ENCODE measurements at regions not wholly inside any gene's neighbourhood (a gene's known extent, or its start where the extent isn't known, plus 50 kb on each side); places are given as distances from the start of the nearest gene placed in this dataset.

- Mint-ChIP-seq H3K9me3 (peaks cover 6% of the 10 kb centered on the region; the same call in 1 of the 2 replicates), H3K36me3 (ENCODE audit: low read depth) (no peaks in the 10 kb centered on the region), H3K4me3 (no peak overlapping the region), H3K27me3 (ENCODE audit: insufficient read depth) (peaks cover 2% of the 10 kb centered on the region; the same call in 1 of the 2 replicates), H3K4me1 (ENCODE audit: low read depth) (no peaks in the 10 kb centered on the region), H3K27ac (no peak overlapping the region)
- no peak for TF ChIP-seq CTCF (IDR thresholded peaks at IDR 0.05)
- DNase-seq: no peak
These were observed 453.3 kb downstream of the ELAVL2 start for GRCh38 chr9:23372703-23373102.

- no peak for DNase-seq
- H3K36me3 Mint-ChIP-seq (ENCODE audit: low read depth): no peaks in the 10 kb centered on the region
- H3K27me3 Mint-ChIP-seq (ENCODE audit: insufficient read depth): no peaks in the 10 kb centered on the region
- no peak overlapping the region for H3K27ac Mint-ChIP-seq
- H3K9me3 Mint-ChIP-seq: peaks cover 6% of the 10 kb centered on the region; the same call in 1 of the 2 replicates
- H3K4me3 Mint-ChIP-seq: no peak overlapping the region
- no peak for TF ChIP-seq CTCF (IDR thresholded peaks at IDR 0.05)
- no peaks in the 10 kb centered on the region for H3K4me1 Mint-ChIP-seq (ENCODE audit: low read depth)
These were observed 450.5 kb downstream of the ELAVL2 start for GRCh38 chr9:23375511-23375910.

GRCh38 chr9:23379842-23380241, 446.2 kb downstream of the ELAVL2 start:
- H3K4me1 Mint-ChIP-seq (ENCODE audit: low read depth): no peaks in the 10 kb centered on the region
- no peak for DNase-seq
- H3K27me3 Mint-ChIP-seq (ENCODE audit: insufficient read depth): no peaks in the 10 kb centered on the region
- H3K4me3 Mint-ChIP-seq: no peak overlapping the region
- H3K9me3 Mint-ChIP-seq: peaks cover 21% of the 10 kb centered on the region
- no peaks in the 10 kb centered on the region for H3K36me3 Mint-ChIP-seq (ENCODE audit: low read depth)
- TF ChIP-seq CTCF (IDR thresholded peaks at IDR 0.05): no peak
- no peak overlapping the region for H3K27ac Mint-ChIP-seq

GRCh38 chr9:23380821-23381220, 445.2 kb downstream of the ELAVL2 start:
- TF ChIP-seq CTCF (IDR thresholded peaks at IDR 0.05): no peak
- H3K27ac Mint-ChIP-seq: no peak overlapping the region
- no peaks in the 10 kb centered on the region for H3K27me3 Mint-ChIP-seq (ENCODE audit: insufficient read depth)
- peaks cover 24% of the 10 kb centered on the region for H3K9me3 Mint-ChIP-seq
- no peak for DNase-seq
- no peaks in the 10 kb centered on the region for H3K4me1 Mint-ChIP-seq (ENCODE audit: low read depth)
- H3K4me3 Mint-ChIP-seq: no peak overlapping the region
- H3K36me3 Mint-ChIP-seq (ENCODE audit: low read depth): no peaks in the 10 kb centered on the region

- no peak overlapping the region for H3K4me3 Mint-ChIP-seq
- H3K36me3 Mint-ChIP-seq (ENCODE audit: low read depth): no peaks in the 10 kb centered on the region
- no peak overlapping the region for H3K27ac Mint-ChIP-seq
- peaks cover 25% of the 10 kb centered on the region for H3K9me3 Mint-ChIP-seq
- no peaks in the 10 kb centered on the region for H3K4me1 Mint-ChIP-seq (ENCODE audit: low read depth)
- no peak for TF ChIP-seq CTCF (IDR thresholded peaks at IDR 0.05)
- DNase-seq: no peak
- H3K27me3 Mint-ChIP-seq (ENCODE audit: insufficient read depth): no peaks in the 10 kb centered on the region
These were observed 443.6 kb downstream of the ELAVL2 start for GRCh38 chr9:23382418-23382817.

GRCh38 chr9:23394189-23394588, 431.9 kb downstream of the ELAVL2 start:
- no peaks in the 10 kb centered on the region for H3K27me3 Mint-ChIP-seq (ENCODE audit: insufficient read depth)

More at GRCh38 chr9:23394189-23394588, 431.9 kb downstream of the ELAVL2 start:
- TF ChIP-seq CTCF (IDR thresholded peaks at IDR 0.05): no peak
- H3K4me1 Mint-ChIP-seq (ENCODE audit: low read depth): no peaks in the 10 kb centered on the region
- H3K36me3 Mint-ChIP-seq (ENCODE audit: low read depth): no peaks in the 10 kb centered on the region
- no peak for DNase-seq
- H3K27ac Mint-ChIP-seq: no peak overlapping the region
- H3K4me3 Mint-ChIP-seq: no peak overlapping the region
- H3K9me3 Mint-ChIP-seq: peaks cover 35% of the 10 kb centered on the region
